Natural killer cell treated with Interleukin-12 subunit alpha and Interleukin-12 subunit beta and Interleukin-15 and Interleukin-18, amount 100 ng/mL, for 72 hours (primary cell): ENCODE measurements at regions not wholly inside any gene's neighbourhood (a gene's known extent, or its start where the extent isn't known, plus 50 kb on each side); places are given as distances from the start of the nearest gene placed in this dataset.

Experiments used
- ATAC-seq, 2 donors: fragments of 150-1000 bp; cut with Tn5 transposase in 1 of 2; sonication (Bioruptor Pico), chemical (Tn5 transposase) in 1 of 2; 2 replicates each; pipeline ENCODE4 v1.10.0; 2021
- DNase-seq: peaks from one replicate; pipeline ENCODE4 v3.0.0; 2022; ENCODE audit warnings: low spot score
- H3K27ac Mint-ChIP-seq, 2 donors: 1 replicate in 1 of 2; 2 replicates in 1 of 2; pipeline ENCODE4 v1.8.0; 2022; ENCODE audit warnings: mixed read lengths in 2 of 2, mild to moderate bottlenecking in 1 of 2, moderate library complexity in 1 of 2
- H3K27me3 Mint-ChIP-seq, 2 donors: 1 replicate in 1 of 2; 2 replicates in 1 of 2; pipeline ENCODE4 v1.8.0; 2022; ENCODE audit warnings: mixed read lengths in 2 of 2
- H3K36me3 Mint-ChIP-seq: one replicate; pipeline ENCODE4 v1.8.0; 2022; ENCODE audit warnings: mixed read lengths
- H3K4me1 Mint-ChIP-seq, 2 donors: 1 replicate in 1 of 2; 2 replicates in 1 of 2; pipeline ENCODE4 v1.8.0; 2022; ENCODE audit warnings: low read depth in 2 of 2, mixed read lengths in 2 of 2, mild to moderate bottlenecking in 1 of 2
- H3K4me3 Mint-ChIP-seq: one replicate; pipeline ENCODE4 v1.8.0; 2022; ENCODE audit warnings: mixed read lengths
- H3K9me3 Mint-ChIP-seq: 2 replicates; pipeline ENCODE4 v1.8.0; 2022; ENCODE audit warnings: mixed read lengths

- DNase-seq (no peak), ATAC-seq (no peak)
- Mint-ChIP-seq H3K4me1 (no peaks in the 10 kb centered on the region), H3K4me3 (no peak overlapping the region), H3K27me3 (peaks cover 16 to 32% of the 10 kb centered on the region in 2 donors), H3K27ac (no peak overlapping the region), H3K36me3 (peaks cover 13% of the 10 kb centered on the region), H3K9me3 (peaks cover 10% of the 10 kb centered on the region)
Observed at GRCh38 chr7:149381245-149381644, 79.6 kb downstream of the ZNF777 start.
